Keratinocyte (primary cell): ENCODE measurements at regions not wholly inside any gene's neighbourhood (a gene's known extent, or its start where the extent isn't known, plus 50 kb on each side); places are given as distances from the start of the nearest gene placed in this dataset.

Source experiments
- DNase-seq: peaks from one replicate; pipeline ENCODE4 v3.0.0-alpha.2; 2011; ENCODE audit warnings: low read depth, missing footprints, low spot score
- FAIRE-seq: peaks from 2 replicates; lab custom pipeline; 2011; peaks lifted over from hg19 to GRCh38; lab: Jason Lieb, UNC
- H2AFZ ChIP-seq: 2 replicates; pipeline ENCODE4 v1.6.0; 2012; ENCODE audit warnings: low read length, control low read depth, inconsistent platforms; ENCODE audit not compliant: control insufficient read depth
- H3K27ac ChIP-seq: 2 replicates; pipeline ENCODE4 v1.5.1; 2011; ENCODE audit warnings: low read length; ENCODE audit not compliant: control insufficient read depth, insufficient read depth
- H3K27me3 ChIP-seq: 3 replicates; pipeline ENCODE4 v1.6.0; 2011; ENCODE audit warnings: low read length; ENCODE audit not compliant: control insufficient read depth, insufficient read depth; ENCODE audit errors: extremely low read depth
- H3K36me3 ChIP-seq, 2 experiments: 2 replicates in 1 of 2; 3 replicates in 1 of 2; pipeline ENCODE4 v1.5.1; 2011; ENCODE audit warnings: low read length in 2 of 2, mild to moderate bottlenecking in 1 of 2; ENCODE audit not compliant: control insufficient read depth in 2 of 2, insufficient read depth in 2 of 2; ENCODE audit errors: extremely low read depth in 1 of 2
- H3K4me1 ChIP-seq: 3 replicates; pipeline ENCODE4 v1.5.1; 2011; ENCODE audit warnings: low read length; ENCODE audit not compliant: control insufficient read depth, insufficient read depth; ENCODE audit errors: extremely low read depth
- H3K4me2 ChIP-seq: 3 replicates; pipeline ENCODE4 v1.6.0; 2011; ENCODE audit warnings: low read depth, low read length; ENCODE audit not compliant: control insufficient read depth, insufficient read depth; ENCODE audit errors: extremely low read depth
- H3K4me3 ChIP-seq, 3 experiments: fragments of 200-600 bp in 1 of 3; sonication (generic) in 1 of 3; 2 replicates in 2 of 3; 3 replicates in 1 of 3; pipeline ENCODE4 v1.5.1; 2011 to 2016; ENCODE audit warnings: low read length in 3 of 3, mild to moderate bottlenecking in 3 of 3, control low read depth in 2 of 3, inconsistent platforms in 1 of 3, low read depth in 1 of 3, mixed read lengths in 1 of 3, mixed run types in 1 of 3, moderate library complexity in 1 of 3; ENCODE audit not compliant: control insufficient read depth in 2 of 3, insufficient read depth in 2 of 3; ENCODE audit errors: extremely low read depth in 1 of 3
- H3K79me2 ChIP-seq: 2 replicates; pipeline ENCODE4 v1.6.0; 2012; ENCODE audit warnings: low read length; ENCODE audit not compliant: control insufficient read depth, insufficient read depth
- H3K9ac ChIP-seq: 3 replicates; pipeline ENCODE4 v1.6.0; 2011; ENCODE audit warnings: low read length; ENCODE audit not compliant: control insufficient read depth, insufficient read depth; ENCODE audit errors: extremely low read depth
- H3K9me1 ChIP-seq: 3 replicates; pipeline ENCODE4 v1.6.0; 2011; ENCODE audit warnings: low read length; ENCODE audit not compliant: control insufficient read depth, insufficient read depth; ENCODE audit errors: extremely low read depth
- H3K9me3 ChIP-seq: 2 replicates; pipeline ENCODE4 v1.5.1; 2012; ENCODE audit warnings: low read depth, low read length; ENCODE audit not compliant: control insufficient read depth
- H4K20me1 ChIP-seq: 3 replicates; pipeline ENCODE4 v1.6.0; 2011; ENCODE audit warnings: low read length; ENCODE audit not compliant: control insufficient read depth, insufficient read depth; ENCODE audit errors: extremely low read depth
- EZH2 ChIP-seq: IDR thresholded peaks from one replicate; pipeline ENCODE4 v1.6.1; 2012; ENCODE audit warnings: inconsistent platforms, mild to moderate bottlenecking, low read length, moderate library complexity
- dilution Hi-C: fragments of 300-500 bp; cut with MboI; formaldehyde crosslinking; loops from one replicate; pipeline ENCODE4 v1.7.0; 2020; ENCODE audit warnings: low sequenced_read_pairs; ENCODE audit not compliant: extremely low pct_ligation_motif_present
- TF ChIP-seq, protein P1 (sequence below), 3 experiments: IDR thresholded peaks in 1 of 3; conservative IDR thresholded peaks in 1 of 3; optimal IDR thresholded peaks in 1 of 3; 2 replicates in 2 of 3; 3 replicates in 1 of 3; pipeline versions ENCODE3 to v1.5.1; 2011; ENCODE audit warnings: low read length in 3 of 3, mild to moderate bottlenecking in 3 of 3, moderate library complexity in 2 of 3, control low read depth in 1 of 3, inconsistent platforms in 1 of 3; ENCODE audit not compliant: insufficient read depth in 2 of 3; ENCODE audit errors: extremely low read depth in 1 of 3

DNA sequence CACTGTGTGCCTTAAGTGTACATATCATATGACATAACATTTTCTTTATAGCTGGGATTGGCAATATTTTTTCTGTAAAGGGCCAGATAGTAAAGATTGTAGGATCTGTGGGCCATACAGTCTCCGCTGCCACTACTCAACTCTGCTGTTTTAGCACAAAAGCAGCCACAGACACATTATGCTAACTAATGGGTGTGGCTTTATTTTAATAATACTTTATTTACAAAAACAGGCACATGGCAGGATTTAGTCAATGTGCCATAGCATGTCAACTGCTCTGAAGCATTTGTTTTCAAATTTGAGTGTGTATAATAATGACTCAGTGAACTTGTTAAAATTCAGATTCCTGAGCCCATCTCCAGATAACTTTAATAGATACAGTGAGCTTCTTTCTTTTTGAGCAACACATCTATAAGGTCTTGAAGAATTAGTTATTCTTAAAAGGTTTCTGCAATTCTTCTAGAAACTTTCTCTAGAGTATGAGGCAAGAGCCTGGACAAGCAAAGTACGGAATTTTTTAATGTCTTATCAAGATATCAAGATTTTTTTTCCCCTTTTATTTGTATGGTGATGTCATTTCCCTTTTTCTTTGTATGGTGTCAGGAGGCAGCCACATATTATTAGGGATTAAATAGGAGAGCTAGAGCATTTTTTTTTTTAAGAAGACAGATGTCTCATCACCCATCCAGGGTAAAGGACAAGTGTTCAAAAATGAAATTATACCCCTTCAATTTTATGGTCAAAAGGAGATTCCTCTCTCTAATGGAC lies 518.3 kb downstream of the DHX35 start:
- Histone ChIP-seq H3K9me3 (no peaks in the 10 kb centered on the region), H3K27me3 (no peaks in the 10 kb centered on the region), H4K20me1 (no peaks in the 10 kb centered on the region), H3K79me2 (no peaks in the 10 kb centered on the region), H3K4me1 (no peaks in the 10 kb centered on the region), H3K36me3 (no peaks in the 10 kb centered on the region), H3K9me1 (no peaks in the 10 kb centered on the region), H3K4me2 (no peak overlapping the region), H3K27ac (no peak overlapping the region), H3K9ac (no peak overlapping the region), H2AFZ (no peak overlapping the region), H3K4me3 (no peak overlapping the region)
- dilution Hi-C loops = no loop called here
- no peak for TF ChIP-seq EZH2
- TF ChIP-seq, protein P1, sequence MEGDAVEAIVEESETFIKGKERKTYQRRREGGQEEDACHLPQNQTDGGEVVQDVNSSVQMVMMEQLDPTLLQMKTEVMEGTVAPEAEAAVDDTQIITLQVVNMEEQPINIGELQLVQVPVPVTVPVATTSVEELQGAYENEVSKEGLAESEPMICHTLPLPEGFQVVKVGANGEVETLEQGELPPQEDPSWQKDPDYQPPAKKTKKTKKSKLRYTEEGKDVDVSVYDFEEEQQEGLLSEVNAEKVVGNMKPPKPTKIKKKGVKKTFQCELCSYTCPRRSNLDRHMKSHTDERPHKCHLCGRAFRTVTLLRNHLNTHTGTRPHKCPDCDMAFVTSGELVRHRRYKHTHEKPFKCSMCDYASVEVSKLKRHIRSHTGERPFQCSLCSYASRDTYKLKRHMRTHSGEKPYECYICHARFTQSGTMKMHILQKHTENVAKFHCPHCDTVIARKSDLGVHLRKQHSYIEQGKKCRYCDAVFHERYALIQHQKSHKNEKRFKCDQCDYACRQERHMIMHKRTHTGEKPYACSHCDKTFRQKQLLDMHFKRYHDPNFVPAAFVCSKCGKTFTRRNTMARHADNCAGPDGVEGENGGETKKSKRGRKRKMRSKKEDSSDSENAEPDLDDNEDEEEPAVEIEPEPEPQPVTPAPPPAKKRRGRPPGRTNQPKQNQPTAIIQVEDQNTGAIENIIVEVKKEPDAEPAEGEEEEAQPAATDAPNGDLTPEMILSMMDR (optimal IDR thresholded peaks at IDR 0.05 in 1 of 3, IDR thresholded peaks at IDR 0.05 in 1 of 3, conservative IDR thresholded peaks at IDR 0.05 in 1 of 3; ENCODE audit: extremely low read depth in 1 of 3, insufficient read depth in 2 of 3, low read length in 3 of 3) = no peak
- DNase-seq (no peak), FAIRE-seq (no peak)

DNA sequence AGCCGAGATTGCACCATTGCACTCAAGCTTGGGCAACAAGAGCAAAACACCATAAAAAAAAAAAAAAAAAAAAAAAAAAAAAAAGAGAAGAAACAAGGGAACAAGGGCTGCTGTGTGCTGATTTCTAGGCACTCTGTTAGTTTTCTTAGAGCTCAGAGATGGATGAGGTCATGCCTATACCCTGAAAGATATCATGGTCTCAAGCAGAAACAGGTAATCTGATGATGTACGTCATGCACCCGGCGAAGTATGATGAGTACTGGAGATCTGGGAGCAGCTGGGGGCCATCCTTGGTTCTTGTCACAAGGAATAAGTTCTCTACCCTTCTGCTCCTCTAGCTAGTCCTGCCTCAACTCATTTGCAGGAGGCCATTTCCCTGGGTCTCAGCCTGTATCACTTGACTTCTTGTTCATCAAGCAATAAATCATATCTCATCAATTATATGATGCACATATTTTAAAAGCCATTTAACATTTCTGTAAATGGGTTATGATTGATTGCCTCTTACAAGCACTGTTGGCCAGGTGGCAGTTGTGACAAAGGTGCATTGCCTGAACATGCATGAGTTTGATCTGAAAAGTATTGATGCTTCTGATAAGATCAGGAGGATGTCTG lies 517.2 kb downstream of the DHX35 start:
- dilution Hi-C loops = no loop called here
- no peak for TF ChIP-seq EZH2
- TF ChIP-seq, protein P1 (optimal IDR thresholded peaks at IDR 0.05 in 1 of 3, IDR thresholded peaks at IDR 0.05 in 1 of 3, conservative IDR thresholded peaks at IDR 0.05 in 1 of 3; ENCODE audit: extremely low read depth in 1 of 3, insufficient read depth in 2 of 3, low read length in 3 of 3) = no peak
- FAIRE-seq = no peak

More for the DNA sequence above, 517.2 kb downstream of the DHX35 start:
- Histone ChIP-seq H3K79me2 (no peaks in the 10 kb centered on the region), H3K9me1 (no peaks in the 10 kb centered on the region), H3K4me3 (no peak overlapping the region), H3K36me3 (no peaks in the 10 kb centered on the region), H3K4me2 (no peak overlapping the region), H2AFZ (no peak overlapping the region), H3K4me1 (no peaks in the 10 kb centered on the region), H4K20me1 (no peaks in the 10 kb centered on the region), H3K9ac (no peak overlapping the region), H3K27ac (no peak overlapping the region), H3K9me3 (no peaks in the 10 kb centered on the region), H3K27me3 (no peaks in the 10 kb centered on the region)
- no peak for DNase-seq
